ENCODE measurements at regions not wholly inside any gene's neighbourhood (a gene's known extent, or its start where the extent isn't known, plus 50 kb on each side); places are given as distances from the start of the nearest gene placed in this dataset.

- TF ChIP-seq POLR2AphosphoS5 (IDR thresholded peaks at IDR 0.05; ENCODE audit: insufficient read depth in 1 of 2, low read depth in 1 of 2) (no peak), POLR2A (IDR thresholded peaks at IDR 0.05) (no peak)
- TF ChIP-seq, protein P1, sequence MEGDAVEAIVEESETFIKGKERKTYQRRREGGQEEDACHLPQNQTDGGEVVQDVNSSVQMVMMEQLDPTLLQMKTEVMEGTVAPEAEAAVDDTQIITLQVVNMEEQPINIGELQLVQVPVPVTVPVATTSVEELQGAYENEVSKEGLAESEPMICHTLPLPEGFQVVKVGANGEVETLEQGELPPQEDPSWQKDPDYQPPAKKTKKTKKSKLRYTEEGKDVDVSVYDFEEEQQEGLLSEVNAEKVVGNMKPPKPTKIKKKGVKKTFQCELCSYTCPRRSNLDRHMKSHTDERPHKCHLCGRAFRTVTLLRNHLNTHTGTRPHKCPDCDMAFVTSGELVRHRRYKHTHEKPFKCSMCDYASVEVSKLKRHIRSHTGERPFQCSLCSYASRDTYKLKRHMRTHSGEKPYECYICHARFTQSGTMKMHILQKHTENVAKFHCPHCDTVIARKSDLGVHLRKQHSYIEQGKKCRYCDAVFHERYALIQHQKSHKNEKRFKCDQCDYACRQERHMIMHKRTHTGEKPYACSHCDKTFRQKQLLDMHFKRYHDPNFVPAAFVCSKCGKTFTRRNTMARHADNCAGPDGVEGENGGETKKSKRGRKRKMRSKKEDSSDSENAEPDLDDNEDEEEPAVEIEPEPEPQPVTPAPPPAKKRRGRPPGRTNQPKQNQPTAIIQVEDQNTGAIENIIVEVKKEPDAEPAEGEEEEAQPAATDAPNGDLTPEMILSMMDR (IDR thresholded peaks at IDR 0.05) = no peak
Measured at GRCh38 chr11:112728716-112729115, 232.5 kb upstream of the NCAM1 start.

All from vagina (tissue), 2 donors.